CD14-positive monocyte (primary cell): ENCODE measurements at regions not wholly inside any gene's neighbourhood (a gene's known extent, or its start where the extent isn't known, plus 50 kb on each side); places are given as distances from the start of the nearest gene placed in this dataset.

Experiments used
- DNase-seq, 3 donors: peaks; one replicate each; pipeline ENCODE4 v3.0.0-alpha.2; 2011 to 2022
- H2AFZ ChIP-seq: 2 replicates; pipeline ENCODE4 v1.6.0; 2012; ENCODE audit warnings: mild to moderate bottlenecking, low read depth, low read length, inconsistent platforms; ENCODE audit not compliant: insufficient read depth, poor library complexity, severe bottlenecking
- H3K27ac ChIP-seq, 2 donors: 1 replicate in 1 of 2; 2 replicates in 1 of 2; pipeline ENCODE4 v1.5.1; 2012 to 2013; ENCODE audit warnings: low read length in 2 of 2, control low read depth in 1 of 2, inconsistent platforms in 1 of 2, low read depth in 1 of 2, mild to moderate bottlenecking in 1 of 2
- H3K27me3 ChIP-seq, 2 donors: one replicate each; pipeline versions ENCODE4 v1.6.0 to v1.6.1; 2011 to 2013; ENCODE audit warnings: low read length in 2 of 2; ENCODE audit not compliant: control insufficient read depth in 2 of 2, insufficient read depth in 2 of 2
- H3K36me3 ChIP-seq, 2 donors: replicated peaks in 1 of 2; 1 replicate in 1 of 2; 2 replicates in 1 of 2; pipeline versions ENCODE4 v1.5.1 to v1.6.1; 2012 to 2013; ENCODE audit warnings: low read length in 2 of 2, control low read depth in 1 of 2, inconsistent platforms in 1 of 2, mild to moderate bottlenecking in 1 of 2; ENCODE audit not compliant: insufficient read depth in 2 of 2, control insufficient read depth in 1 of 2
- H3K4me1 ChIP-seq, 2 donors: 1 replicate in 1 of 2; 2 replicates in 1 of 2; pipeline versions ENCODE4 v1.5.1 to v1.6.1; 2012 to 2013; ENCODE audit warnings: low read length in 2 of 2, control low read depth in 1 of 2, inconsistent platforms in 1 of 2, mild to moderate bottlenecking in 1 of 2, moderate library complexity in 1 of 2; ENCODE audit not compliant: insufficient read depth in 2 of 2, control insufficient read depth in 1 of 2
- H3K4me2 ChIP-seq: replicated peaks from 2 replicates; pipeline ENCODE3; 2012; ENCODE audit warnings: low read length, moderate library complexity, mild to moderate bottlenecking; ENCODE audit not compliant: poor library complexity, severe bottlenecking; ENCODE audit errors: extremely low read depth
- H3K4me3 ChIP-seq, 3 experiments: fragments of 200-600 bp in 1 of 3; sonication (generic) in 1 of 3; replicated peaks in 1 of 3; 1 replicate in 2 of 3; 2 replicates in 1 of 3; pipeline ENCODE4 v1.5.1; 2011 to 2013; ENCODE audit warnings: low read length in 3 of 3, mild to moderate bottlenecking in 3 of 3, control low read depth in 2 of 3, low read depth in 2 of 3, inconsistent platforms in 1 of 3, moderate library complexity in 1 of 3
- H3K79me2 ChIP-seq: 2 replicates; pipeline ENCODE4 v1.6.0; 2012; ENCODE audit warnings: mild to moderate bottlenecking, control low read depth, inconsistent platforms, low read length, moderate library complexity; ENCODE audit not compliant: insufficient read depth
- H3K9ac ChIP-seq: 2 replicates; pipeline ENCODE4 v1.6.0; 2017; ENCODE audit warnings: low read length, mild to moderate bottlenecking; ENCODE audit not compliant: insufficient read depth, poor library complexity, severe bottlenecking
- H3K9me3 ChIP-seq, 2 donors: replicated peaks in 1 of 2; 1 replicate in 1 of 2; 2 replicates in 1 of 2; pipeline versions ENCODE4 v1.5.1 to v1.6.1; 2012 to 2013; ENCODE audit warnings: low read length in 2 of 2, control low read depth in 1 of 2; ENCODE audit not compliant: control insufficient read depth in 1 of 2, insufficient read depth in 1 of 2
- H4K20me1 ChIP-seq: 2 replicates; pipeline ENCODE4 v1.6.0; 2012; ENCODE audit warnings: mild to moderate bottlenecking, low read length, control low read depth, moderate library complexity; ENCODE audit not compliant: insufficient read depth
- H3K27ac Mint-ChIP-seq, 7 donors: one replicate each; pipeline ENCODE4 v1.8.0; 2020; ENCODE audit warnings: mild to moderate bottlenecking in 7 of 7, mixed read lengths in 7 of 7, moderate library complexity in 6 of 7, inconsistent platforms in 2 of 7
- H3K27me3 Mint-ChIP-seq, 3 donors: one replicate each; pipeline ENCODE4 v1.8.0; 2021 to 2022; ENCODE audit warnings: low read depth in 3 of 3, mild to moderate bottlenecking in 3 of 3, mixed read lengths in 3 of 3, moderate library complexity in 3 of 3, inconsistent platforms in 1 of 3
- H3K36me3 Mint-ChIP-seq, 2 donors: one replicate each; pipeline ENCODE4 v1.8.0; 2020; ENCODE audit warnings: mixed read lengths in 2 of 2, inconsistent platforms in 1 of 2, mild to moderate bottlenecking in 1 of 2
- H3K4me1 Mint-ChIP-seq: one replicate; pipeline ENCODE4 v1.8.0; 2020; ENCODE audit warnings: mild to moderate bottlenecking, mixed read lengths
- H3K4me3 Mint-ChIP-seq, 2 donors: one replicate each; pipeline ENCODE4 v1.8.0; 2020; ENCODE audit warnings: mild to moderate bottlenecking in 2 of 2, mixed read lengths in 2 of 2, moderate library complexity in 1 of 2
- H3K9me3 Mint-ChIP-seq, 7 donors: one replicate each; pipeline ENCODE4 v1.8.0; 2020 to 2022; ENCODE audit warnings: mixed read lengths in 7 of 7, mild to moderate bottlenecking in 6 of 7, moderate library complexity in 6 of 7, inconsistent platforms in 2 of 7
- WGBS: methylation state at CpG from one replicate; pipeline ENCODE4 v1.1.5; 2013; ENCODE audit warnings: missing lambda C conversion rate; ENCODE audit not compliant: insufficient coverage; 5-methylcytosine and 5-hydroxymethylcytosine counted together
- intact Hi-C, 2 donors: fragments of 100-400 bp; cut with micrococcal nuclease; formaldehyde crosslinking; loops; one replicate each; pipeline versions ENCODE4 v1.15.0 to v1.15.1; 2023
- TF ChIP-seq, protein P1 (sequence below): fragments of 200-600 bp; IDR thresholded peaks from one replicate; pipeline ENCODE4 v1.8.0; 2022; ENCODE audit warnings: antibody characterized with exemption, mild to moderate bottlenecking

DNA sequence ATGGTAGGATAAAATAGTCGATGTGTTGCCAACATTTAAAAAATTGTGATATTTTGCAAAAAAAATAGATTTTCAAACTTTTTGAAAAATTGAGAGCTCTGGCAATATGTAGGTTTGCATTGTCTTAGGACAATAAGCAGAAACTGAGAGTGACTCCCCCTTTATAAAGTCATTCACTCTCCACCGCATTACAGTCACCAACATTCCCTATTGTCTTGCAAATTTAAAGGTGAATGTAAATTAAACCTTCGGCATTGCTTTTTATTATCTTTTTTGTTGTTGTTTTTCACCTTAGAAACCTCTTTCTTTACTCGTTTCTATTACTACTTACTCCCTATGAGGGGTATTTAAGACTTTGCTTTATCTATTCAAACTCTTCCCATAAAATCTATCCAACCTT lies 944.2 kb downstream of the DTWD2 start:
- Histone ChIP-seq H3K4me2 (no peak overlapping the region), H3K9ac (no peak overlapping the region), H3K4me1 (no peaks in the 10 kb centered on the region), H3K27ac (no peak overlapping the region), H4K20me1 (no peaks in the 10 kb centered on the region), H3K9me3 (no peaks in the 10 kb centered on the region), H3K79me2 (no peaks in the 10 kb centered on the region), H3K4me3 (no peak overlapping the region), H2AFZ (no peak overlapping the region), H3K36me3 (no peaks in the 10 kb centered on the region), H3K27me3 (no peaks in the 10 kb centered on the region)
- Mint-ChIP-seq H3K4me1 (no peaks in the 10 kb centered on the region), H3K27me3 (no peaks in the 10 kb centered on the region), H3K4me3 (no peak overlapping the region), H3K9me3 (peaks cover 0 to 4% (median 0%) of the 10 kb centered on the region in 7 donors), H3K27ac (no peak overlapping the region), H3K36me3 (no peaks in the 10 kb centered on the region)
- intact Hi-C loops, result no loop called here
- TF ChIP-seq, protein P1, sequence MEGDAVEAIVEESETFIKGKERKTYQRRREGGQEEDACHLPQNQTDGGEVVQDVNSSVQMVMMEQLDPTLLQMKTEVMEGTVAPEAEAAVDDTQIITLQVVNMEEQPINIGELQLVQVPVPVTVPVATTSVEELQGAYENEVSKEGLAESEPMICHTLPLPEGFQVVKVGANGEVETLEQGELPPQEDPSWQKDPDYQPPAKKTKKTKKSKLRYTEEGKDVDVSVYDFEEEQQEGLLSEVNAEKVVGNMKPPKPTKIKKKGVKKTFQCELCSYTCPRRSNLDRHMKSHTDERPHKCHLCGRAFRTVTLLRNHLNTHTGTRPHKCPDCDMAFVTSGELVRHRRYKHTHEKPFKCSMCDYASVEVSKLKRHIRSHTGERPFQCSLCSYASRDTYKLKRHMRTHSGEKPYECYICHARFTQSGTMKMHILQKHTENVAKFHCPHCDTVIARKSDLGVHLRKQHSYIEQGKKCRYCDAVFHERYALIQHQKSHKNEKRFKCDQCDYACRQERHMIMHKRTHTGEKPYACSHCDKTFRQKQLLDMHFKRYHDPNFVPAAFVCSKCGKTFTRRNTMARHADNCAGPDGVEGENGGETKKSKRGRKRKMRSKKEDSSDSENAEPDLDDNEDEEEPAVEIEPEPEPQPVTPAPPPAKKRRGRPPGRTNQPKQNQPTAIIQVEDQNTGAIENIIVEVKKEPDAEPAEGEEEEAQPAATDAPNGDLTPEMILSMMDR, result no peak
- WGBS, result no CpG with 5 or more reads among the region's 4 CpGs
- no peak for DNase-seq

GRCh38 chr5:118043531-118043930 lies 944.8 kb downstream of the DTWD2 start:
- Histone ChIP-seq H3K4me3 (no peak overlapping the region), H3K27ac (no peak overlapping the region), H3K9me3 (no peaks in the 10 kb centered on the region), H3K79me2 (no peaks in the 10 kb centered on the region), H3K36me3 (no peaks in the 10 kb centered on the region), H3K4me1 (no peaks in the 10 kb centered on the region), H4K20me1 (no peaks in the 10 kb centered on the region), H3K9ac (no peak overlapping the region), H2AFZ (no peak overlapping the region), H3K4me2 (no peak overlapping the region), H3K27me3 (no peaks in the 10 kb centered on the region)
- Mint-ChIP-seq H3K4me1 (no peaks in the 10 kb centered on the region), H3K36me3 (no peaks in the 10 kb centered on the region), H3K9me3 (peaks cover 0 to 4% (median 0%) of the 10 kb centered on the region in 7 donors), H3K27ac (no peak overlapping the region), H3K4me3 (no peak overlapping the region), H3K27me3 (no peaks in the 10 kb centered on the region)
- TF ChIP-seq, protein P1, result no peak
- no peak for DNase-seq
- intact Hi-C loops, result no loop called here
